ENCODE measurements at regions not wholly inside any gene's neighbourhood (a gene's known extent, or its start where the extent isn't known, plus 50 kb on each side); places are given as distances from the start of the nearest gene placed in this dataset.

- Histone ChIP-seq H3K4me3 (ENCODE audit: low read depth, low read length) (no peak overlapping the region), H3K4me1 (no peaks in the 10 kb centered on the region)
- TF ChIP-seq CTCF (IDR thresholded peaks at IDR 0.05; ENCODE audit: low read depth, low read length): no peak
These were observed 78.1 kb upstream of the VGLL3 start for GRCh38 chr3:87069021-87069420.

GRCh38 chr3:87062685-87063084 is 71.7 kb upstream of the VGLL3 start:
- Histone ChIP-seq H3K4me1 (no peaks in the 10 kb centered on the region), H3K9me3 (no peaks in the 10 kb centered on the region), H3K36me3 (no peaks in the 10 kb centered on the region), H3K4me3 (ENCODE audit: low read depth, low read length) (no peak overlapping the region), H3K27me3 (no peaks in the 10 kb centered on the region)
- no peak for DNase-seq
- TF ChIP-seq CTCF (IDR thresholded peaks at IDR 0.05; ENCODE audit: low read depth, low read length): no peak

More at GRCh38 chr3:87069021-87069420, 78.1 kb upstream of the VGLL3 start:
- Histone ChIP-seq H3K27me3 (peaks cover 3% of the 10 kb centered on the region; the same call in 1 of the 2 replicates), H3K9me3 (no peaks in the 10 kb centered on the region), H3K36me3 (no peaks in the 10 kb centered on the region)
- DNase-seq: no peak

- DNase-seq: no peak
- H3K27me3 ChIP-seq: no peaks in the 10 kb centered on the region
- no peaks in the 10 kb centered on the region for H3K9me3 ChIP-seq
- H3K4me3 ChIP-seq (ENCODE audit: low read depth, low read length): no peak overlapping the region
- no peak for TF ChIP-seq CTCF (IDR thresholded peaks at IDR 0.05; ENCODE audit: low read depth, low read length)
- no peaks in the 10 kb centered on the region for H3K36me3 ChIP-seq
- no peaks in the 10 kb centered on the region for H3K4me1 ChIP-seq
These were observed 66.5 kb upstream of the VGLL3 start for GRCh38 chr3:87057474-87057873.

GRCh38 chr3:87053553-87053952 is 62.6 kb upstream of the VGLL3 start:
- H3K4me1 ChIP-seq: no peaks in the 10 kb centered on the region
- H3K9me3 ChIP-seq: no peaks in the 10 kb centered on the region
- H3K36me3 ChIP-seq: no peaks in the 10 kb centered on the region
- DNase-seq: no peak
- no peak overlapping the region for H3K4me3 ChIP-seq (ENCODE audit: low read depth, low read length)
- no peak for TF ChIP-seq CTCF (IDR thresholded peaks at IDR 0.05; ENCODE audit: low read depth, low read length)
- H3K27me3 ChIP-seq: no peaks in the 10 kb centered on the region

GRCh38 chr3:87052499-87053260 is 61.7 kb upstream of the VGLL3 start:
- Histone ChIP-seq H3K9me3 (no peaks in the 10 kb centered on the region), H3K4me1 (no peaks in the 10 kb centered on the region), H3K36me3 (no peaks in the 10 kb centered on the region), H3K27me3 (no peaks in the 10 kb centered on the region), H3K4me3 (ENCODE audit: low read depth, low read length) (no peak overlapping the region)
- no peak for DNase-seq
- no peak for TF ChIP-seq CTCF (IDR thresholded peaks at IDR 0.05; ENCODE audit: low read depth, low read length)

GRCh38 chr3:87047852-87048251 is 56.9 kb upstream of the VGLL3 start:
- Histone ChIP-seq H3K27me3 (no peaks in the 10 kb centered on the region), H3K4me1 (no peaks in the 10 kb centered on the region), H3K9me3 (no peaks in the 10 kb centered on the region), H3K36me3 (no peaks in the 10 kb centered on the region), H3K4me3 (ENCODE audit: low read depth, low read length) (no peak overlapping the region)
- no peak for TF ChIP-seq CTCF (IDR thresholded peaks at IDR 0.05; ENCODE audit: low read depth, low read length)
- no peak for DNase-seq
